ENCODE measurements at regions not wholly inside any gene's neighbourhood (a gene's known extent, or its start where the extent isn't known, plus 50 kb on each side); places are given as distances from the start of the nearest gene placed in this dataset.

- Histone ChIP-seq H3K27ac (ENCODE audit: extremely low read depth, low read depth, low read length) (no peak overlapping the region), H3K4me1 (ENCODE audit: control insufficient read depth, insufficient read depth, low read length) (no peaks in the 10 kb centered on the region), H3K9me3 (ENCODE audit: control insufficient read depth, insufficient read depth, low read depth, low read length) (no peaks in the 10 kb centered on the region), H3K36me3 (ENCODE audit: control insufficient read depth in 2 of 2, insufficient read depth in 1 of 2, low read length in 2 of 2) (no peaks in the 10 kb centered on the region), H3K4me3 (ENCODE audit: low read depth, low read length) (no peak overlapping the region)
- TF ChIP-seq ZNF654 (tag by site-specific recombination; IDR thresholded peaks at IDR 0.05; ENCODE audit: low read depth) (peak; percentile 28; the same call in 1 of the 2 replicates), ZNF610 (tag by site-specific recombination; IDR thresholded peaks at IDR 0.05; ENCODE audit: borderline replicate concordance) (no peak)
- ChIA-PET CTCF (interaction anchor here (0.6 to 2.1 kb wide), 6 partner anchors 20 to 478 kb away, joined by 3 to 8 read pairs (median 3); no protein-coding TSS in a partner anchor), POLR2A (no interaction called here)
Measured at GRCh38 chr14:29222671-29223268, 456.2 kb downstream of the FOXG1 start.

- H3K4me1 ChIP-seq (ENCODE audit: control insufficient read depth, insufficient read depth, low read length) = no peaks in the 10 kb centered on the region
- H3K36me3 ChIP-seq (ENCODE audit: control insufficient read depth in 2 of 2, insufficient read depth in 1 of 2, low read length in 2 of 2) = no peaks in the 10 kb centered on the region
- no peaks in the 10 kb centered on the region for H3K9me3 ChIP-seq (ENCODE audit: control insufficient read depth, insufficient read depth, low read depth, low read length)
- CTCF ChIA-PET = interaction anchor here (0.7 to 2.1 kb wide), 2 partner anchors 450 to 467 kb away, joined by 3 to 8 read pairs; no protein-coding TSS in a partner anchor
- H3K4me3 ChIP-seq (ENCODE audit: low read depth, low read length) = no peak overlapping the region
- TF ChIP-seq ZNF768 (tag by site-specific recombination; IDR thresholded peaks at IDR 0.05) = no peak
- no peak for TF ChIP-seq ZEB2 (tag by site-specific recombination; IDR thresholded peaks at IDR 0.05)
- no peak for TF ChIP-seq ZNF473 (tag by site-specific recombination; IDR thresholded peaks at IDR 0.05)
- TF ChIP-seq BCL6B (tag by site-specific recombination; IDR thresholded peaks at IDR 0.05) = no peak
- TF ChIP-seq ZNF223 (tag by site-specific recombination; IDR thresholded peaks at IDR 0.05) = no peak
- TF ChIP-seq INSM2 (tag by site-specific recombination; IDR thresholded peaks at IDR 0.05) = no peak
- TF ChIP-seq ZIC2 (tag by site-specific recombination; IDR thresholded peaks at IDR 0.05) = no peak
- no peak for TF ChIP-seq ZNF292 (tag by site-specific recombination; IDR thresholded peaks at IDR 0.05; ENCODE audit: borderline replicate concordance, low read depth)
- TF ChIP-seq SCRT2 (tag by site-specific recombination; IDR thresholded peaks at IDR 0.05) = no peak
- no peak for TF ChIP-seq WT1 (tag by site-specific recombination; IDR thresholded peaks at IDR 0.05)
- no peak for TF ChIP-seq PBX3 (CRISPR knock-in tag; IDR thresholded peaks at IDR 0.05)
- TF ChIP-seq ZNF704 (tag by site-specific recombination; IDR thresholded peaks at IDR 0.05) = no peak
- TF ChIP-seq RBAK (tag by site-specific recombination; IDR thresholded peaks at IDR 0.05) = no peak
- no peak for TF ChIP-seq ZNF366 (tag by site-specific recombination; conservative IDR thresholded peaks at IDR 0.05)
- POLR2A ChIA-PET = no interaction called here
- no peak overlapping the region for H3K27ac ChIP-seq (ENCODE audit: extremely low read depth, low read depth, low read length)
Measured at GRCh38 chr14:29223947-29224346, 457.4 kb downstream of the FOXG1 start.

- ChIA-PET POLR2A (no interaction called here), CTCF (interaction anchor here (0.5 kb wide), 1 partner anchor 461 kb away, joined by 4 read pairs; the partner anchor contains the start of gene FOXG1)
- Histone ChIP-seq H3K4me3 (ENCODE audit: low read depth, low read length) (no peak overlapping the region), H3K9me3 (ENCODE audit: control insufficient read depth, insufficient read depth, low read depth, low read length) (no peaks in the 10 kb centered on the region), H3K27ac (ENCODE audit: extremely low read depth, low read depth, low read length) (no peak overlapping the region), H3K4me1 (ENCODE audit: control insufficient read depth, insufficient read depth, low read length) (no peaks in the 10 kb centered on the region), H3K36me3 (ENCODE audit: control insufficient read depth in 2 of 2, insufficient read depth in 1 of 2, low read length in 2 of 2) (no peaks in the 10 kb centered on the region)
- TF ChIP-seq KLF17 (tag by site-specific recombination; IDR thresholded peaks at IDR 0.05) = no peak
- TF ChIP-seq HOXD13 (CRISPR knock-in tag; IDR thresholded peaks at IDR 0.05; ENCODE audit: borderline replicate concordance) = no peak
- no peak for TF ChIP-seq ZNF629 (tag by site-specific recombination; IDR thresholded peaks at IDR 0.05)
- no peak for TF ChIP-seq ZNF707 (tag by site-specific recombination; IDR thresholded peaks at IDR 0.05)
- no peak for TF ChIP-seq ZBTB6 (tag by site-specific recombination; IDR thresholded peaks at IDR 0.05)
- TF ChIP-seq ZNF658 (tag by site-specific recombination; IDR thresholded peaks at IDR 0.05) = no peak
- TF ChIP-seq ZNF473 (tag by site-specific recombination; IDR thresholded peaks at IDR 0.05) = no peak
- no peak for TF ChIP-seq ZNF302 (tag by site-specific recombination; IDR thresholded peaks at IDR 0.05; ENCODE audit: low read depth)
- TF ChIP-seq KLF7 (tag by site-specific recombination; IDR thresholded peaks at IDR 0.05; ENCODE audit: borderline replicate concordance) = no peak
- no peak for TF ChIP-seq ZBTB20 (tag by site-specific recombination; IDR thresholded peaks at IDR 0.05)
Measured at GRCh38 chr14:29227631-29228030, 461.0 kb downstream of the FOXG1 start.
